HEK293 (cell line): ENCODE measurements at regions not wholly inside any gene's neighbourhood (a gene's known extent, or its start where the extent isn't known, plus 50 kb on each side); places are given as distances from the start of the nearest gene placed in this dataset.
"Not testable (repeated sequence)": the region's sequence is repeated elsewhere in the genome, so short reads cannot be mapped to it uniquely, and the experiment has no call there.

Experiments
- CTCF ChIA-PET: fragments of 350-600 bp; formaldehyde crosslinking; extraction: SDS; loops from one replicate; lab custom pipeline; 2021; ENCODE audit warnings: antibody characterized with exemption; lab: Yijun Ruan, JAX
- POLR2A ChIA-PET: fragments of 300-600 bp; formaldehyde crosslinking; extraction: SDS; loops from one replicate; lab custom pipeline; 2020; ENCODE audit warnings: antibody characterized with exemption, inconsistent platforms; lab: Yijun Ruan, JAX
- H3K27ac ChIP-seq: fragments of 200-500 bp; sonication (Bioruptor generic); 2 replicates; pipeline ENCODE4 v1.5.1; 2014; ENCODE audit warnings: low read depth, low read length, control low read depth, inconsistent platforms; ENCODE audit errors: extremely low read depth
- H3K36me3 ChIP-seq, 2 experiments: fragments of 200-500 bp in 1 of 2; sonication (Bioruptor generic) in 1 of 2; 1 replicate in 1 of 2; 2 replicates in 1 of 2; pipeline ENCODE4 v1.5.1; 2014 to 2017; ENCODE audit warnings: inconsistent platforms in 2 of 2, low read length in 2 of 2; ENCODE audit not compliant: control insufficient read depth in 2 of 2, insufficient read depth in 1 of 2
- H3K4me1 ChIP-seq: fragments of 200-500 bp; sonication (Bioruptor generic); 2 replicates; pipeline ENCODE4 v1.5.1; 2014; ENCODE audit warnings: mild to moderate bottlenecking, low read length, inconsistent platforms; ENCODE audit not compliant: control insufficient read depth, insufficient read depth
- H3K4me3 ChIP-seq: 2 replicates; pipeline ENCODE4 v1.5.1; 2011; ENCODE audit warnings: low read depth, mild to moderate bottlenecking, control low read depth, low read length, moderate library complexity
- H3K9me3 ChIP-seq: fragments of 200-500 bp; sonication (Bioruptor generic); 2 replicates; pipeline ENCODE4 v1.5.1; 2014; ENCODE audit warnings: low read depth, low read length, inconsistent platforms; ENCODE audit not compliant: control insufficient read depth, insufficient read depth
- FEZF1 ChIP-seq: fragments of 450-650 bp; formaldehyde crosslinking; IDR thresholded peaks from 2 replicates; pipeline ENCODE4 v1.5.1; 2016; ENCODE audit warnings: missing biosample characterization, missing genetic modification characterization
- GFI1B ChIP-seq: fragments of 450-650 bp; formaldehyde crosslinking; IDR thresholded peaks from 2 replicates; pipeline ENCODE4 v1.5.1; 2016; ENCODE audit warnings: missing biosample characterization, missing genetic modification characterization
- OVOL3 ChIP-seq: fragments of 450-650 bp; formaldehyde crosslinking; IDR thresholded peaks from 2 replicates; pipeline ENCODE4 v1.5.1; 2016; ENCODE audit warnings: missing biosample characterization, missing genetic modification characterization
- ZNF596 ChIP-seq: fragments of 450-650 bp; IDR thresholded peaks from 2 replicates; pipeline ENCODE4 v1.5.0; 2018; ENCODE audit warnings: missing biosample characterization, mild to moderate bottlenecking, missing genetic modification characterization, moderate library complexity
- ZNF843 ChIP-seq: fragments of 450-650 bp; formaldehyde crosslinking; IDR thresholded peaks from 2 replicates; pipeline ENCODE4 v1.5.1; 2016; ENCODE audit warnings: missing biosample characterization, missing genetic modification characterization
- ZXDB ChIP-seq: fragments of 450-650 bp; formaldehyde crosslinking; IDR thresholded peaks from 2 replicates; pipeline ENCODE4 v1.5.1; 2016; ENCODE audit warnings: missing biosample characterization, missing genetic modification characterization

- H3K4me3 ChIP-seq, POLR2A ChIA-PET, H3K9me3 ChIP-seq, H3K4me1 ChIP-seq, CTCF ChIA-PET, H3K27ac ChIP-seq, H3K36me3 ChIP-seq: not testable (repeated sequence)
These were observed 561.4 kb downstream of the PRIM2 start for GRCh38 chr6:57878792-57879191.

DNA sequence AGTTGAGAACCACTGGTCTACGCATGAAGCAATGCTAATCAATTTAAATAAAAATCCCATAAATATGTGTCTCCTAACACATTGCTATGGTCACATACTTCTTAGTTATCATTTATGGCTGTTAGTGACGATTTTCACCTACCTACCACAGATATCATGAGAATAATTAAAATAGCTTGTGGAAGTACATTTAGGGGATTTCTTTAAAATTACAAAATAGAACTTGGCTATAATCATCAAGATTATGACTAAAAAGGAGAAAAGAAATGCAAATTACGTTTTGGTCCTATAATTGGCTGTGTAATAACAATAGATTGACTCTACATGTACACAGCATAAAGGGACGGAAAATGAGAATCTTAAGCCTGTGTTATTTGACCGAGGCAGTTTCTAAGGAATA lies 581.4 kb downstream of the PRIM2 start:
- CTCF ChIA-PET, POLR2A ChIA-PET, H3K36me3 ChIP-seq, H3K9me3 ChIP-seq, H3K27ac ChIP-seq, H3K4me3 ChIP-seq, H3K4me1 ChIP-seq: not testable (repeated sequence)

DNA sequence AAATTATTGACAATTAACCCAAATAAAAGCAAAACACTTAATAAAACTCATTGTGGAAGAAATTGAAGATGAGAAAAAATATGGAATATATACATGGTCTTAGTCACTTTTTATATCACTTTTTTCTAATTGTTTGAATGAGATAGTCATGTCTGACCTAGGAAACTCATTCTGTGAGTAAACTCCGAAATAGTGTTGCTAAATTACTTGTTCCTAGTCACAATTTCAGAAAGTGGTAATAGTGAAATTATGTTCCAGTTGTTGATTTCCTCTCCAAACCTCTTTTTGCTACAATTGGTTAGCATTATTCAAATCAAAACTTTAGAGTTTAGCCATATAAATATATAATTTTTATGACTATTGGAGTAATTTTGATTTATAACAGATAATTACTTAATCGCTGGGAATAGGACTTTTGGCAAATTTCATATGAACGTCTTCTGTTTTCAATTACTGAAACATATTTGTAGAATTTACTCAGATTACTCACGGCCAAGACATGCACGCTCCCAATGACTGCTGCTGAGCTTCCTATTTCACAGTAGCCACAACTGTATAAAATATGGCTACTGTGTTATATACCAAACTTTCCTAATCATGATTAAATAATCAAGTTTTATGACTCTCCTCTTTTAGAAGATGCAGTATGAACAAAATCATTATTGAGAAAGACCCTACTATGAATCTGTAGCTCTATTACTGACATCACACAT lies 583.4 kb downstream of the PRIM2 start:
- POLR2A ChIA-PET, result not testable (repeated sequence)

DNA sequence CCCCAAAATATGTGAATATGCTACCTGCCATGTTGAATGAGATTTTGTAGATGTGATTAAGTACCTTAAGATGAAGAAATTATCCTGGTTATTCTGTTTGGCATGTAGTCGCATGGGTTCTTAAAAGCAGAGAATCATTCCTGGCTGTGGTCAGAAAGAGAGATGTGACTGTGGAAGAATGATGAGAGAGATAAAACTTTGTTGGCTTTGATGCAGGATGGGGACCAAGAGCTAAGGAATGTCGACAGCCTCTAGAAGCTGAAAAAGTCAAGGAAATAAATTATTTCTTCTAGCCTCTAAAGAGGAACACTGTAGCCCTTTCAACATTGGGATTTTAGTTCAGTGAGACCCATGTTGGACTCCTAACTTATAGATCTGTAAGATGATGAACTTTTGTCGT lies 584.0 kb downstream of the PRIM2 start:
- H3K27ac ChIP-seq, CTCF ChIA-PET, H3K4me3 ChIP-seq, POLR2A ChIA-PET, H3K9me3 ChIP-seq, H3K4me1 ChIP-seq, H3K36me3 ChIP-seq: not testable (repeated sequence)

More for the DNA sequence above, 583.4 kb downstream of the PRIM2 start:
- H3K4me3 ChIP-seq, CTCF ChIA-PET, H3K27ac ChIP-seq, H3K4me1 ChIP-seq, H3K9me3 ChIP-seq, H3K36me3 ChIP-seq: not testable (repeated sequence)

DNA sequence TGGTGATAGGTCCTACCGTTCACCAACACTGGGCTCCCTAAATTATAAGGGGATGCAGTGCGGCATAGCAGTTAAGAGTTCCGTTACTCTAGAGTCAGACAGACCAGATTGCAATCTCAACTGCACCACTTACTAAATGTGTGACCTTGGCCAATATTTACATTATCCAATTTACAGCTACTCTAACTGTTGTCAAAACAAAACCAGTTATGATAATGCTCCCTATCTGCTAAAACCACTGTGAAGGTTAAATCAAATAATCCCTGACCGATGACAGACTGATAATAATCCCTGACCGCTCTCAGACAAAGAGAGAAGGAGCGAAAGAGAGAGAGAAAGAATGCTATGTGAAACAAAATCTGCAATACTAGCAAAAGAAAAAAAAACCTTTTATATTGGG lies 586.9 kb downstream of the PRIM2 start:
- CTCF ChIA-PET, result not testable (repeated sequence)

DNA sequence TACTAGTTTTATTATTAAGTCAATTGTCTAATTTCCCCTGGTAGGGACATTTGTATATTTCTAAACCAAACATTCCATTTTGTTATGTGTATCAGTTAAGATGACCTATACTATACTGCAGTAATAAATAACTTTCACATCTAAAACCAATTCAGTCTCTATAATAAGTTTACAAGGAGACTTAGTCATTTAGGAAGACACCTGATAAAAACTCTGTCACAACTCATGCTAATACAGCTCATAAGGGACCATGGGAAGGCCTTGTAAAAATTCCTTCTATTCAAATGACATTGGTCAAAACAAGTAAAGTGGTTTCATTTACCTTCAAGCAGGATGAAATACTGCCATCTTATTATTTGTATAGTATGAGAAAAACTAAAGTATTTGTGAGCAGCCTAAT lies 597.9 kb downstream of the PRIM2 start:
- H3K4me1 ChIP-seq, CTCF ChIA-PET, H3K9me3 ChIP-seq, H3K4me3 ChIP-seq, POLR2A ChIA-PET, H3K36me3 ChIP-seq, H3K27ac ChIP-seq: not testable (repeated sequence)

More for the DNA sequence above, 586.9 kb downstream of the PRIM2 start:
- not testable (repeated sequence) for H3K27ac ChIP-seq, H3K9me3 ChIP-seq
- TF ChIP-seq ZNF596 (tag by site-specific recombination) (0 out of 2 replicates have a peak, but pooled peaks have one; percentile 14), ZNF843 (tag by site-specific recombination) (peak; percentile 55), ZXDB (0 out of 2 replicates have a peak, but pooled peaks have one; percentile 23), GFI1B (tag by site-specific recombination) (0 out of 2 replicates have a peak, but pooled peaks have one; percentile 28), OVOL3 (peak; percentile 66; the same call in 1 of the 2 replicates), FEZF1 (tag by site-specific recombination) (peak; percentile 42; the same call in 1 of the 2 replicates)
- TF ChIP-seq, all 188 proteins: peak for 6; not testable (repeated sequence) for 182
- H3K4me1 ChIP-seq, POLR2A ChIA-PET, H3K4me3 ChIP-seq, H3K36me3 ChIP-seq: not testable (repeated sequence)

GRCh38 chr6:57942966-57943365 lies 625.5 kb downstream of the PRIM2 start:
- H3K4me1 ChIP-seq, CTCF ChIA-PET, H3K27ac ChIP-seq, H3K4me3 ChIP-seq, POLR2A ChIA-PET, H3K9me3 ChIP-seq: not testable (repeated sequence)
- peaks cover 0 to 17% of the 10 kb centered on the region in 2 experiments; a peak in 1 of 3 replicates for H3K36me3 ChIP-seq

DNA sequence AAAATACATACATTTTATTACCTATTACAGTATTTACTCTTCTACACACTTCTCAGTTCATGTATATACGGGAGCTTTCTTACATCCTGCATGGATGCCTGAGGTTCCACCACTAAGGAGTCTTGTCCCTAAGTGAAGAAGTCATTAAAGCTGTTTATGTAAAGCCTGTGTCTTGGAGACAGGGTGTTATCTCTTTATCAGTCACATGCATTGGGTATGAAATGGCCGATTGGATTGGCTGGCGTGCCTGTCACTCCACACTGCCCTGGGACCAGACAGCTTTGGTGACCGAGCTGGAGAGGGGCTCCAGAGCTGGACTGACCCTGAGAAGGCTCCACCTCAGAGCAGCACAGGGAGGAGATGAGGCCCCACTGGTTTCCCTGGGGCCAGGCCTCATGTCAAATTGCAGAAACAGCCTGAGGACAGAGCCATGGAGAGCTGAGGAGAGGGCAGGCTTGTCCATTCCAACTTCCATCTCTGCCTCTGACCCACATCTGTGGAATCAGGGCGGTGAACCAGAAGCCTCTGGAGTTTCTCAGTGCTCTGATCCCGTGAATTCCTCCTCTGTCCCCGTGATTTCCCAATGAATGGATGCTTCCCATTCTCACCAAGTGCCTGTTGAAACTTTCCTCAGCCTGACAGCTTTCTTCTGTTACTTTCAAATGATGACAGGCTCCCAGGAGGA lies 628.8 kb downstream of the PRIM2 start:
- H3K27ac ChIP-seq, H3K4me1 ChIP-seq, H3K9me3 ChIP-seq, CTCF ChIA-PET, H3K4me3 ChIP-seq, POLR2A ChIA-PET: not testable (repeated sequence)
- H3K36me3 ChIP-seq, result peaks cover 0 to 33% of the 10 kb centered on the region in 2 experiments; a peak in 2 of 3 replicates

GRCh38 chr6:57946769-57947091 lies 629.3 kb downstream of the PRIM2 start:
- peaks cover 0 to 33% of the 10 kb centered on the region in 2 experiments; a peak in 2 of 3 replicates for H3K36me3 ChIP-seq
- H3K4me1 ChIP-seq, H3K9me3 ChIP-seq, H3K4me3 ChIP-seq, CTCF ChIA-PET, POLR2A ChIA-PET, H3K27ac ChIP-seq: not testable (repeated sequence)

- H3K36me3 ChIP-seq, result peaks cover 0 to 33% of the 10 kb centered on the region in 2 experiments; a peak in 2 of 3 replicates
- CTCF ChIA-PET, H3K4me3 ChIP-seq: not testable (repeated sequence)
These were observed 631.1 kb downstream of the PRIM2 start for GRCh38 chr6:57948481-57948880.

More at GRCh38 chr6:57948481-57948880, 631.1 kb downstream of the PRIM2 start:
- H3K27ac ChIP-seq, H3K4me1 ChIP-seq, POLR2A ChIA-PET, H3K9me3 ChIP-seq: not testable (repeated sequence)
